Ovary (tissue), 7 donors: ENCODE measurements at regions not wholly inside any gene's neighbourhood (a gene's known extent, or its start where the extent isn't known, plus 50 kb on each side); places are given as distances from the start of the nearest gene placed in this dataset.

Experiments used
- DNase-seq, 5 donors: peaks; one replicate each; pipeline ENCODE4 v3.0.0-alpha.2; 2019 to 2020
- H3K27ac ChIP-seq, 2 donors: fragments of 200-600 bp; one replicate each; pipeline versions ENCODE4 v1.5.1 to v1.8.0; 2019 to 2022
- H3K27me3 ChIP-seq: fragments of 200-600 bp; one replicate; pipeline ENCODE4 v1.8.0; 2022
- H3K36me3 ChIP-seq: fragments of 200-600 bp; sonication (generic); one replicate; pipeline ENCODE4 v1.5.1; 2019
- H3K4me1 ChIP-seq: one replicate; pipeline ENCODE4 v1.8.1; 2013; ENCODE audit warnings: mild to moderate bottlenecking, moderate library complexity; ENCODE audit not compliant: insufficient read depth
- H3K4me3 ChIP-seq: fragments of 200-600 bp; sonication (generic); one replicate; pipeline ENCODE4 v1.5.1; 2017
- H3K9me3 ChIP-seq, 2 donors: fragments of 200-600 bp in 1 of 2; sonication (generic) in 1 of 2; one replicate each; pipeline versions ENCODE4 v1.5.1 to v1.8.1; 2013 to 2019; ENCODE audit warnings: mild to moderate bottlenecking in 1 of 2, moderate library complexity in 1 of 2
- EP300 ChIP-seq: sonication (generic); formaldehyde crosslinking; IDR thresholded peaks from one replicate; pipeline ENCODE4 v1.6.1; 2017; ENCODE audit warnings: antibody characterized with exemption
- POLR2A ChIP-seq: fragments of 450-650 bp; IDR thresholded peaks from one replicate; pipeline ENCODE4 v1.6.1; 2017; ENCODE audit warnings: antibody characterized with exemption, mild to moderate bottlenecking, moderate library complexity
- WGBS, 3 donors: extraction: QIAGEN DNeasy Blood & Tissue Kit in 1 of 3; methylation state at CpG; one replicate each; pipeline versions ENCODE4 v1.1.5 to v1.1.7; 2013 to 2017; 5-methylcytosine and 5-hydroxymethylcytosine counted together
- intact Hi-C, 4 donors: fragments of 100-400 bp; cut with DNase I; formaldehyde crosslinking; loops; one replicate each; pipeline versions ENCODE4 v1.11.0 to v1.15.1; 2022 to 2023
- TF ChIP-seq, protein P1 (sequence below), 3 donors: fragments of 450-650 bp in 2 of 3; fragments of 200-600 bp in 1 of 3; IDR thresholded peaks; one replicate each; pipeline versions ENCODE4 v1.5.1 to v1.8.0; 2016 to 2022; ENCODE audit warnings: antibody characterized with exemption in 3 of 3, mild to moderate bottlenecking in 1 of 3
- donor health status: DM: no; HTN: no; CAD: no; lungs with moderate emphysema.
- donor health status: DM: no; HTN: no; CAD: no.
- donor health status: Bipolar disorder and iron deficiency.
- donor health status: DM: no; HTN: no; CAD: no.
- donor health status: DM: yes; HTN: yes; CAD: no.

DNA sequence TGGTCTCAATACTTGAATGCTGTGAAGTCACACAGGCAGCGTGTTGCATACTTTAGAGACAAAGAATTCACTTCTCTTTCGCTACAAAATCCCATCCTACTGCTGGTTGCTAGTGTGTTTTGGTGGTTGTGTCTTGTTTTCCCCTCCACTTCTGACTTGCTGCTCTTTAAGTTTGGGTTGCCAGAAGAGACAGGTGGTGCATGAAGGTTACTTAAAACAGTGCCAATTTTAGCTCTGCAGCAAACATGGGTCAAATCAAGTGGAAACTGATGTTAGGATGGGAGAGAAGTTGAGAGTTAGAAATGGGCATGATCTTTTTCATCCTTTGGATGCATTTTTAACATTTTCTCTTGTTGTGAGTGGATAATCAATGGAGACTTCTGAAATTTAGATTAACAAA, 136.2 kb upstream of the KCNH7 start:
- no peaks in the 10 kb centered on the region for H3K9me3 ChIP-seq
- H3K4me1 ChIP-seq: no peaks in the 10 kb centered on the region
- no peaks in the 10 kb centered on the region for H3K36me3 ChIP-seq
- H3K4me3 ChIP-seq: no peak overlapping the region
- intact Hi-C loops: no loop called here
- no peak overlapping the region for H3K27ac ChIP-seq
- no peaks in the 10 kb centered on the region for H3K27me3 ChIP-seq
- no peak for TF ChIP-seq EP300
- TF ChIP-seq, protein P1, sequence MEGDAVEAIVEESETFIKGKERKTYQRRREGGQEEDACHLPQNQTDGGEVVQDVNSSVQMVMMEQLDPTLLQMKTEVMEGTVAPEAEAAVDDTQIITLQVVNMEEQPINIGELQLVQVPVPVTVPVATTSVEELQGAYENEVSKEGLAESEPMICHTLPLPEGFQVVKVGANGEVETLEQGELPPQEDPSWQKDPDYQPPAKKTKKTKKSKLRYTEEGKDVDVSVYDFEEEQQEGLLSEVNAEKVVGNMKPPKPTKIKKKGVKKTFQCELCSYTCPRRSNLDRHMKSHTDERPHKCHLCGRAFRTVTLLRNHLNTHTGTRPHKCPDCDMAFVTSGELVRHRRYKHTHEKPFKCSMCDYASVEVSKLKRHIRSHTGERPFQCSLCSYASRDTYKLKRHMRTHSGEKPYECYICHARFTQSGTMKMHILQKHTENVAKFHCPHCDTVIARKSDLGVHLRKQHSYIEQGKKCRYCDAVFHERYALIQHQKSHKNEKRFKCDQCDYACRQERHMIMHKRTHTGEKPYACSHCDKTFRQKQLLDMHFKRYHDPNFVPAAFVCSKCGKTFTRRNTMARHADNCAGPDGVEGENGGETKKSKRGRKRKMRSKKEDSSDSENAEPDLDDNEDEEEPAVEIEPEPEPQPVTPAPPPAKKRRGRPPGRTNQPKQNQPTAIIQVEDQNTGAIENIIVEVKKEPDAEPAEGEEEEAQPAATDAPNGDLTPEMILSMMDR (IDR thresholded peaks at IDR 0.05): no peak
- TF ChIP-seq POLR2A: no peak
- WGBS, 3 donors: 66 to 81% (median 70%) methylated on average over 2 of the region's 2 CpGs
- DNase-seq: no peak

DNA sequence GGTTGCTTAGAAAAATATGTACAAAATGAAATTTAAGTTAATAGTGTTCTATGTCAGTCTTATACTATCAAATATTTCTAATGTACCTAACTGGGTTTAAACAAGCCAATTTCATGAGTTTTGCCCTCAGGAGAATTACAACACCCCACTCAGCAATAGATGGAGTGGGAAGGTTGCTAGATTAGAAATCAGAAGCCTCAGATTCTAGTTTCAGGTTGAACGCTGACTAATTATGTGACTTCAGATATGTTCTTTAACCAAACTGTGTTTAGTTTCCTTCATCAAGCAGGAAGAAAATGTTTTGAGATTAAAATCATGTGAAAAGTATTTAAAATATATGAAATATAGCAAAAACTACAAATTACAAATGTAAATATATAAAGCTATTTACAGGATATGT, 133.8 kb upstream of the KCNH7 start:
- Histone ChIP-seq H3K4me1 (no peaks in the 10 kb centered on the region), H3K27ac (no peak overlapping the region), H3K4me3 (no peak overlapping the region), H3K9me3 (no peaks in the 10 kb centered on the region), H3K36me3 (no peaks in the 10 kb centered on the region), H3K27me3 (no peaks in the 10 kb centered on the region)
- no peak for DNase-seq
- WGBS, 3 donors: 84 to 92% (median 86%) methylated on average over 1 of the region's 1 CpG
- TF ChIP-seq EP300 (no peak), POLR2A (no peak)
- TF ChIP-seq, protein P1 (IDR thresholded peaks at IDR 0.05): no peak
- intact Hi-C loops: no loop called here

- H3K27me3 ChIP-seq: no peaks in the 10 kb centered on the region
- no peak overlapping the region for H3K4me3 ChIP-seq
- no peak overlapping the region for H3K27ac ChIP-seq
- intact Hi-C loops: no loop called here
- no peak for DNase-seq
- H3K9me3 ChIP-seq: no peaks in the 10 kb centered on the region
- 0% methylated on average over 1 of the region's 1 CpG for WGBS, 3 donors
- H3K36me3 ChIP-seq: no peaks in the 10 kb centered on the region
- H3K4me1 ChIP-seq: no peaks in the 10 kb centered on the region
- TF ChIP-seq, protein P1 (IDR thresholded peaks at IDR 0.05): no peak
- TF ChIP-seq POLR2A (no peak), EP300 (no peak)
These were observed 129.7 kb upstream of the KCNH7 start for GRCh38 chr2:162968306-162968705.

GRCh38 chr2:162967811-162968210, 129.2 kb upstream of the KCNH7 start:
- H3K4me1 ChIP-seq: no peaks in the 10 kb centered on the region
- no peaks in the 10 kb centered on the region for H3K9me3 ChIP-seq
- no peak overlapping the region for H3K4me3 ChIP-seq
- no peaks in the 10 kb centered on the region for H3K36me3 ChIP-seq
- intact Hi-C loops: no loop called here
- DNase-seq: no peak
- TF ChIP-seq POLR2A: no peak
- TF ChIP-seq, protein P1 (IDR thresholded peaks at IDR 0.05): no peak
- 2 to 12% (median 6%) methylated on average over 1 of the region's 1 CpG for WGBS, 3 donors
- no peak overlapping the region for H3K27ac ChIP-seq
- no peaks in the 10 kb centered on the region for H3K27me3 ChIP-seq

- H3K9me3 ChIP-seq: no peaks in the 10 kb centered on the region
- TF ChIP-seq, protein P1 (IDR thresholded peaks at IDR 0.05): no peak
- TF ChIP-seq EP300 (no peak), POLR2A (no peak)
- no peak overlapping the region for H3K4me3 ChIP-seq
- intact Hi-C loops: no loop called here
- 34 to 39% (median 34%) methylated on average over 3 of the region's 3 CpGs for WGBS, 3 donors
- no peak for DNase-seq
- no peaks in the 10 kb centered on the region for H3K36me3 ChIP-seq
- no peaks in the 10 kb centered on the region for H3K27me3 ChIP-seq
- H3K4me1 ChIP-seq: no peaks in the 10 kb centered on the region
- no peak overlapping the region for H3K27ac ChIP-seq
These were observed 128.6 kb upstream of the KCNH7 start for GRCh38 chr2:162967147-162967546.
